Stromal cell of bone marrow (primary cell): ENCODE measurements at regions not wholly inside any gene's neighbourhood (a gene's known extent, or its start where the extent isn't known, plus 50 kb on each side); places are given as distances from the start of the nearest gene placed in this dataset.

Experiments
- DNase-seq: peaks from one replicate; pipeline ENCODE4 v3.0.0-alpha.2; 2012; ENCODE audit warnings: low read depth

GRCh38 chrX:139290310-139290709 is 240.2 kb upstream of the F9 start:
- DNase-seq = no peak

GRCh38 chrX:139287155-139287924 is 243.2 kb upstream of the F9 start:
- no peak for DNase-seq

- DNase-seq = no peak
Observed at GRCh38 chrX:139286342-139286741, 244.2 kb upstream of the F9 start.

DNA sequence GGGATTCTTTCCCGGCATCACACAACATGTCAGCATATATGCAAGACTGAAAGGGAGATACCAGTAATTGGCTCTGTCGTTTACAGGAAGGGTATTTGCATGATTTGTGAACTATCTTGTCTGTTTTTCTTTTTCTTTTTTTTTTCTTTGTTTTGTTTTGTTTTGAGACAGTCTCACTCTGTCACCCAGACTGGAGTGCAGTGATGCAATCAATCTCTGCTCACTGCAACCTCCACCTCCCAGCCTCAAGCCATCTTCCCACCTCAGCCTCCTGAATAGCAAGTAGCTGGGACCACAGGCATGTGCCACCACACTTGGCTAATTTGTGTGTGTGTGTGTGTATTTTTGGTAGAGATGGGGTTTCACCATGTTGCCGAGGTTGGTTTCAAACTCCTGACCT is 262.7 kb upstream of the F9 start:
- no peak for DNase-seq

- DNase-seq = no peak
Observed at GRCh38 chrX:139246295-139246694, 284.2 kb upstream of the F9 start.

DNA sequence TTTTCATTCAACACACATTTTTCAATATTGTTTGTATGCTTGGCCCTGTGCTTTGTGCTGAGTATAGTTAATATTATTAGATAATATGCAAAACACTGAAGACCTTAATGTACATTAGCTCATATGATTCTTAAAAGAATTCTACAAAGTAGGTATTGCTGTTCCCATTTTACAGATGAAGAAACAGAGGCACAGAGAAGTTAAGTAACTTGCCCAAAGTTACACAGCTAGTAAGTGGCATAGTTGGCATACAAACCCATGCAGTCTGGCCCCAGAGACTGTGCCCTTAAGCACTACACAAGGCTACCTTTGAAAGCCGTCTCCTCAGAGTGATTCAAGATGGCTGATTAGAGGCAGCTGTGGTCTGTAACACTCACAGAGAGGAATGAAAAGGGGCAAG is 293.4 kb upstream of the F9 start:
- DNase-seq = no peak

DNA sequence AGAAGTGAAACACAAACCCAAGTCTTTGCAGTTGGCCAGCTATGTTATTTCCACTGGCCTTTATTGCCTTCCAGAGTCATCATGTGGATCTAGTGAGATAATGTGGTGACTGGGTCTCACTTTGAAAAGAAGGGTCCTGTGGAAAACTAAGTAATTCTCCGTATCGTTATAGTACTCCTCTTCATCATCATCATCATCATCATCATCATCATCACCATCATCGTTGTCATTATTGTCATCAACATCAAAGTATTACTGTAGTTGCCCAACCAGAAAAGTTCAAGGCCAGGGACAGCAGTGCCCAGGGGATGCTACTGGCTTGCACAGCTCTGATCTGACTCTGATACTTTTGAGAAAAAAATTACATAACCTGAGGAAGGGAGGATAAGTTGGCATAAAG is 295.6 kb upstream of the F9 start:
- no peak for DNase-seq

- DNase-seq = no peak
Observed at GRCh38 chrX:139224953-139225665, 305.4 kb upstream of the F9 start.

GRCh38 chrX:139222511-139223200 is 307.9 kb upstream of the F9 start:
- DNase-seq = no peak

DNA sequence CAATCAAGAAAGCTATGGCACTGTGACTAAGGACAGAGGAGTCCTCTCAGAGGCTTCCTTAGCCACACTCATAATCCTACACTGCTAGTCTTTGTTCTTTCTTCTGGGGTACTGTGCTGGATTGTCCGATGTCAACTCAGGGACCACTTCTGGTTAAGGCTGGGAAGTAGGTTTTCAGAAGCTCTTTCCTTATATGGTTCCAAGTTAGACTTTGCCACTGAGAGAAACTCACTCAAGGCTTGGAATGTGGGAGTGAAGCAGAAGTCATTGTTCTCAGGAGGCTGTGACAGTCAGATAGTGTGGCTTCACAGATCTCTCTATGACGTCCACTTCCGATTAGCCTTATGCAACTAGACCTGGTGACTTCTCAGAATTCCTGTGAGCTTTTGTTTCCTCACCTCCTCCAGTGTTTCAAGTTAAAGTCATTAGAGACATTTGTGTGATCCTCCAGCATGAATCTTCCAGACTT is 317.3 kb upstream of the F9 start:
- DNase-seq = no peak

GRCh38 chrX:139211568-139212182 is 318.9 kb upstream of the F9 start:
- no peak for DNase-seq

GRCh38 chrX:139209342-139209741 is 321.2 kb upstream of the F9 start:
- DNase-seq = no peak

- no peak for DNase-seq
Observed at GRCh38 chrX:139207655-139208054, 322.9 kb upstream of the F9 start.

DNA sequence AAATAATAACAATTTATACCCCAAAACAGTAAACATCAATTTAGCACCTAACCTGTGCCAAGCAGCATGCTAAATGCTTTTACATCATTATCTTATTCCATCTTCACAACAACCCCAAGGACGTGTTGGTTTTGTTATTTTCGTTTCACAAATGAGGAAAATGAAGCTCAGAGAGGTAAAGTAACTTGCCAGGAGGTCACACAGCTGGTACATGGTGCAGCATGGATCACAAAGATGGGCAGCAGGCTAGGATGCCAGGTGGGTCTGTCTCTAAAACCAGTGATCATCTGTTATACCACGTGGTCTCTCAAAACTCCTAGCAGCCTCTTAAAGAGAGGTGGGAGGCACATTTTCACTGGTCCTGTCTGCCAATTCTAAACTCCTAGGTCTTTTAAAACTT is 323.6 kb upstream of the F9 start:
- DNase-seq = no peak

DNA sequence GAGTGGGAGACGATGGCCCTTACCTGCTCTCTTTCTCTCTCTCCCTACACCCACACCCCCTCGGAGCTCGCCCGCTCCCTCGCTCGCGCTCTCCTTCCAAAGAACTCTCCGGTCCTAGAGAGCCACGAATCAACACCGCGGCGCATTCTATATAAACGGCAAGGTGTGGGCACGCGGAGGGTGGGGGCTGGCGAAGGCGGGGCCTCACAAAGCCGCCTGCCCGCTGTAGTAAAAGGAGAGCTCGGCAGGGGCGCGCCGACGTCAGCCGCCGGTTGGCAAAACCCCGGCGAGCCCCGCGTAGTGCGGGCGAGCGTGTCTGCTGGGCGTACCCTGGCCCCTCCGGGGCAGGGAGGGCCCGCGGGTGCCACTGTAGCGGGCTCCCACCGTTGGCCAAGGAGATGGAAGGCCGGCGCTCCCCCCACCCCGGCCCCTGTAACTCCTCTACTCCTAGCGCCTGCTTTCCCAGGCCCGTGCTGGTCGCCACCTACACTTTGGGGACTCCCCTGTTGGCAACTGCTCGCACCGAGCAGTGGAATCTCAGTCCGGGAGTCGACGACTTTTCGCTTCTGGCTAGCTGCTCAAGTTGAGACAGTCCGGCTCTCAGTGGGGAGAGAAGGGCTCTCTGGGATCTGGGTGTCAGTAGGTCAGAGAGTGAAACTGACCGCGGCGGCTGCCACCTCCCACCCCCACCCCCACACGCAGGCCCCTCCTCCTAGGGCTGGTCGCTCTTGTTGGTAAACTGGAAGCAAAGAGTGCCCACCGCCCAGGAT is 325.5 kb upstream of the F9 start:
- DNase-seq = no peak

DNA sequence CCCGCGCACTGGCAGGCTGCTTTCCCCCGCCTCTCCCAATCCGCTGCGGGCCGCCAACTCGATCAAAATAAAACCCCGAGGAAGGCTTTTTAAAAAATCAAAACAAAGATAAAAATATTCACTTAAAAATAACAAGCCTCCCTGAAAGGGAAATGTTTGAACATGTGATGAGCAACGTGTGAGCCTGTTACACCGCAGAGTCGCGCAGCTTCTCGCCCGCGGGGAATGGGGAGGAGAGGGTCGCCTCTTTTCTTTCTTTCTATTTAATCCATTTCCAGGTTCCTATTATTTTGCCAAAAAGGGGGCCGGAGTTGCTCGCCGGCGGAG is 326.0 kb upstream of the F9 start:
- DNase-seq = no peak

DNA sequence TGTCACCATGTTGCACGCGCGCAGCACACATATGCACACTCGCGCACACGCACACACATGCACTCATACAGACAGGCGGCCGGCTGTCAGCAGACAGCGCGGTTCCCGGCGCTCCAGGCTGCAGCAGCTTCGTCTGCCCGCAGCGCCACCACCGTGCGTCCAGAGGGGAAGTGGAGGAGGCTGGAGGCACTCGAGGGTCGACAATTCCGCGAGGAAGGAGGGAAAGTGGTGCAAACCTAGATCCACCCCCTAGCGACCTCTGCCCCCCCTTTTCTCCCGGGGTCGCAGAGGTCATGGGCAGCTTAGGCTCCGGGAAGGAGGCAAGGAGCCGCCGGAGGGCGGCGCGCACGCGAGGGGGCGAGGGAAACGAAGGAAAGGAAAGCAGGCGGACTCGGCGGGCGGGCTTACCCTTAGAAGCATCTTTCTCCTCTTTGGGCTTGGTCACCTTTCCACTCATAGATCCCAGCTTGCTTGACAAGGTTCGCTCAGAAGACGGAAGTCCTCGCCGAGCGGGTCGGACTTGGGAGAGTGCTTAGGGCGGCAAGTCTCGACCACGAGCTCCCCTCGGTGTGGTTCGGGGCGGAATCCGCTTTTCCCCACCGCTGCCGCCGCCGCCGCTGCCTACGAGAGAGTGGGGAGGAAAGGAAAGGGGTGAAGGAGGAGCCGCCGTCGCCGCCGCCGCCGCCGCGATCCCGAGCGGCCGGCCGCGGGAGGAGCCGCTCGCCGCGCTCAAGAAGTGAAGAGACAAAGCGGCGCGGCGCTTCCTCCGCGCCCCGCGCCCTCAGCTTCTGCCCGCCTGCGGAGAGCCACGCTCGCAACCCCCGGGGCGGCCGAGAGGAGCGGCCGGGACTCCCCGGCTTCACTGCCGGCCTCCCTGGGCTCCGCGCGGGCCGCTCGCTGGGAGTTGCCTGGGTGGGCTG is 326.6 kb upstream of the F9 start:
- no peak for DNase-seq

GRCh38 chrX:139202742-139203420 is 327.7 kb upstream of the F9 start:
- DNase-seq = no peak

DNA sequence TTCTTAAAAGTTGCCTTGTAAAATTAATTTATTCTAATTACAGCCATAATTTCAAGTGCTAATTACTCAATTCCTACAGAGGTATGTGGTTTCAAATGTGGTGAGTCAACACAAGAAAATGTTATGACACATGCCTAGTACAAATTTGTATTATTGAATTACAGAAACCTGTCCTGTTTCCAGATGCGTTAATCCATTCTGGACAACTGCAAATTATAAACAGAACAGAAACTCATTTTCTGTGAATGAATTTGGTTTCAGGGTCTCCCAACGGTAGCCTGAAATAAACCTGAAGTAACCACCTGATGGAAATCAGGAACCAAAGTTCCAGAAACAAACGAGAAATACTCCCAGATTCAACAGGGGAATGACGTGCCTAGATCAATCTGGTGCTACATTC is 328.6 kb upstream of the F9 start:
- DNase-seq = no peak

GRCh38 chrX:139200793-139201192 is 329.7 kb upstream of the F9 start:
- DNase-seq = no peak
